Kidney tubule cell (primary cell): ENCODE measurements at regions not wholly inside any gene's neighbourhood (a gene's known extent, or its start where the extent isn't known, plus 50 kb on each side); places are given as distances from the start of the nearest gene placed in this dataset.
"Not testable (repeated sequence)": the region's sequence is repeated elsewhere in the genome, so short reads cannot be mapped to it uniquely, and the experiment has no call there.

Experiments used
- DNase-seq: peaks from one replicate; pipeline ENCODE4 v3.0.0-alpha.2; 2018; ENCODE audit warnings: low spot score

DNA sequence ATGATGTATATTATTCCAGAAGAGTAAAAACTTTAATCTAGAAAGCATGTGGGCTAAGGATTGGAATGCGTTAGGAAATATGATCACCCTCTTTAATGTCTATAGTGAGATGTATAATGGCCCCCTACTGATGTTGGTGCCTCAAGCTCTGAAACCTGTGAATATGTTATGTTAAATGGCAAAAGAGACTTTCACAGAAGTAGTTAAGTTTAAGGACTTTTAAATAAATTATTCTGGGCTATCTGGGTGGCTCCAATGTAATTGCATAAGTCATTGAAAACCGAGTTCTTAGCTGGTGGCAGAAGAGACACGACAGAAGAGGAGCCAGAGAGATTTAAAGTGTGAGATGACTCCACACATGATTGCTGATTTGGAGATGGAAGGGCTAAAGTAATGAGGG is 1048.4 kb downstream of the PRIM2 start:
- not testable (repeated sequence) for DNase-seq

DNA sequence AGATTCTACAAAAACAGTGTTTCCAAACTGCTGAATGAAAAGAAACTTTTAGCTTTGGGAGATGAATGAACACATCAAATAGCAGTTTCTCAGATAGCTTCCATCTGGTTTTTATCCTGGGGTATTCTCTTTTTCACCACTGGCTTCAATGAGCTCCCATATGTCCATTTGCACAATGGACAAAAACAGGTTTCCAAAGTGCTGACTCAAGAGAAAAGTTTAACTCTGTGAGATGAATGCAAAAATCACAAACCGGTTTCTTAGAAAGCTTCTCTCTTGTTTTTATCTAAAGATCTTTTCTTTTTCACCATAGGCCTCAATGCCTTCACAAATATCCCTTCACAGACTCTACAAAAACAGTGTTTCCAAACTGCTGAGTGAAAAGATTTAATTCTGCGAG is 1089.2 kb downstream of the PRIM2 start:
- DNase-seq, result not testable (repeated sequence)

DNA sequence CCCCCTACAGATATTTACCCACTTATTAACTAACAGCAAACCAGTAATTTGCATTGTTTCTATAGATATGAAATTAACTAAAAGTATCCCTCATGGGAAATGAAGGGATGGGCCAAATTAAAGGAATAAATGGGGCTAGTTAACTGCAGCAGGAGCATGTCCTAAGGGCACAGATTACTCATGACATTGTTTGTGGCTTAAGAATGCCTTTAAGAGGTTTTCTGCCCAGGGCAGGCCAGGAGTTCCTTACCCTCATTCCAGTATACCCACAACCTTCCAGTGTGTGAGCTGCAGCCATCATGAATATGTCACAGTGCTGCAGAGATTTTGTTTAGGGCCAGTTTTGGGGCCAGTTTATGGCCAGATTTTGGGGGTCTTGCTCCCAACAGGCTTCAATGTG is 1101.9 kb downstream of the PRIM2 start:
- DNase-seq, result no peak
